GM21717 (cell line): ENCODE measurements at regions not wholly inside any gene's neighbourhood (a gene's known extent, or its start where the extent isn't known, plus 50 kb on each side); places are given as distances from the start of the nearest gene placed in this dataset.
"Not testable (repeated sequence)": the region's sequence is repeated elsewhere in the genome, so short reads cannot be mapped to it uniquely, and the experiment has no call there.

ENCODE experiments used
- ATAC-seq: cut with Tn5 transposase; IDR thresholded peaks from one replicate; pipeline ENCODE4 v1.9.1; 2021; ENCODE audit warnings: mild to moderate bottlenecking, moderate library complexity; ENCODE audit not compliant: unreplicated experiment

GRCh38 chr6:130603391-130603790 lies 223.8 kb upstream of the SMLR1 start:
- no peak for ATAC-seq

- ATAC-seq, result no peak
Measured at GRCh38 chr6:130604841-130605399, 222.3 kb upstream of the SMLR1 start.

- ATAC-seq, result no peak
Measured at GRCh38 chr6:130610303-130610702, 216.9 kb upstream of the SMLR1 start.

GRCh38 chr6:130611366-130611765 lies 215.8 kb upstream of the SMLR1 start:
- ATAC-seq, result no peak

- no peak for ATAC-seq
Measured at GRCh38 chr6:130613176-130613575, 214.0 kb upstream of the SMLR1 start.

- no peak for ATAC-seq
Measured at GRCh38 chr6:130615816-130616215, 211.4 kb upstream of the SMLR1 start.

- ATAC-seq, result no peak
Measured at GRCh38 chr6:130617658-130618057, 209.5 kb upstream of the SMLR1 start.

GRCh38 chr6:130618806-130619205 lies 208.4 kb upstream of the SMLR1 start:
- not testable (repeated sequence) for ATAC-seq

GRCh38 chr6:130620338-130620781 lies 206.8 kb upstream of the SMLR1 start:
- no peak for ATAC-seq

GRCh38 chr6:130622142-130622541 lies 205.1 kb upstream of the SMLR1 start:
- ATAC-seq, result no peak

- no peak for ATAC-seq
Measured at GRCh38 chr6:130624046-130624445, 203.2 kb upstream of the SMLR1 start.

- peak; percentile 85 for ATAC-seq
Measured at GRCh38 chr6:130625825-130626527, 201.2 kb upstream of the SMLR1 start.

GRCh38 chr6:130628862-130629261 lies 198.3 kb upstream of the SMLR1 start:
- ATAC-seq, result no peak

- no peak for ATAC-seq
Measured at GRCh38 chr6:130629640-130630039, 197.6 kb upstream of the SMLR1 start.

GRCh38 chr6:130632277-130632676 lies 194.9 kb upstream of the SMLR1 start:
- no peak for ATAC-seq

GRCh38 chr6:130632897-130633296 lies 194.3 kb upstream of the SMLR1 start:
- no peak for ATAC-seq

- ATAC-seq, result no peak
Measured at GRCh38 chr6:130643361-130643760, 183.8 kb upstream of the SMLR1 start.

GRCh38 chr6:130644175-130644574 lies 183.0 kb upstream of the SMLR1 start:
- ATAC-seq, result no peak

GRCh38 chr6:130644769-130645168 lies 182.4 kb upstream of the SMLR1 start:
- ATAC-seq, result not testable (repeated sequence)

GRCh38 chr6:130647246-130647645 lies 180.0 kb upstream of the SMLR1 start:
- no peak for ATAC-seq

GRCh38 chr6:130655586-130655985 lies 171.6 kb upstream of the SMLR1 start:
- ATAC-seq, result no peak

GRCh38 chr6:130661077-130661476 lies 166.1 kb upstream of the SMLR1 start:
- ATAC-seq, result no peak

GRCh38 chr6:130666786-130667185 lies 160.4 kb upstream of the SMLR1 start:
- ATAC-seq, result no peak
